ENCODE measurements at regions not wholly inside any gene's neighbourhood (a gene's known extent, or its start where the extent isn't known, plus 50 kb on each side); places are given as distances from the start of the nearest gene placed in this dataset.

- no peak for TF ChIP-seq CTCF (IDR thresholded peaks at IDR 0.05)
- TF ChIP-seq POLR2A (IDR thresholded peaks at IDR 0.05): no peak
- DNase-seq: no peak
- WGBS, 4 donors: 79 to 89% (median 82%) methylated on average over 5 of the region's 5 CpGs
These were observed 1276.9 kb downstream of the ZPLD1 start for GRCh38 chr3:103711670-103712069.

DNA sequence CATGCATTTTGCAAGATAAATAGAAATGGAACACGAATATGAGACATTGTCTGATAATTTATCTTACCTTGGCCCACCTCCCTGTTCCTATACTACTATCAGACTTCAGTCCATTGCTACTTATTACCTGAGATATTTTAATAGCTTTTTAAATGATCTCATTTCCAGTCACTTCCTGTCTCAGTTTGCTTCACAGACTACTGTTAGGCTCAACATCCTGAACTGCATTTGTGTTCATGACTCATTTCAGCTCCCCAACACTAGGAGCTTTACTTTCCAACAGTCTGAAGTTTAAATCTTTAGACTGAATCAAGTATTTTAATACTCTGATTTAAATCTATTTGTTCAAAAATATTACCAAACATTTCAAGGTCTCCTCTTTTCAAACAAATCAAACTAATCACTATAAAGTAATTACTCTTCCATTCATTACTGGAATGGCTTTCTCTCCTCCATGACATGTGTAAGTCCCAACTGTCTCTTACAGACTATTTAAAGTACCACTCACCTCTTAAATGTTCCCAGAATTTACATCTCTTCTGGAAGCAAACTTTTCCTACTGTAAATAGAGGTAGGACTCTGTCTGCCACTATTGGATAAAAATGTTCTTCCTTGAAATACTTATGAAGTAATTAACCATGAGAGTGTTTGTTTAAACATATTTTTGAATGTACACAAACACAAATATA lies 1277.6 kb downstream of the ZPLD1 start:
- Histone ChIP-seq H3K27ac (no peak overlapping the region), H3K4me3 (no peak overlapping the region), H3K4me1 (replicated peaks in 1 of 2) (no peaks in the 10 kb centered on the region), H3K36me3 (replicated peaks in 1 of 2) (no peaks in the 10 kb centered on the region), H3K27me3 (no peaks in the 10 kb centered on the region), H3K9me3 (replicated peaks in 1 of 3) (no peaks in the 10 kb centered on the region)
- no peak for DNase-seq
- TF ChIP-seq POLR2A (IDR thresholded peaks at IDR 0.05): no peak
- no peak for TF ChIP-seq CTCF (IDR thresholded peaks at IDR 0.05)
- intact Hi-C loops (cut with DNase I): no loop called here
- 37 to 55% (median 47%) methylated on average over 1 of the region's 1 CpG for WGBS, 4 donors

More at GRCh38 chr3:103711670-103712069, 1276.9 kb downstream of the ZPLD1 start:
- no peak overlapping the region for H3K4me3 ChIP-seq
- H3K9me3 ChIP-seq (replicated peaks in 1 of 3): no peaks in the 10 kb centered on the region
- no peaks in the 10 kb centered on the region for H3K27me3 ChIP-seq
- H3K4me1 ChIP-seq (replicated peaks in 1 of 2): no peaks in the 10 kb centered on the region
- intact Hi-C loops (cut with DNase I): no loop called here
- H3K36me3 ChIP-seq (replicated peaks in 1 of 2): no peaks in the 10 kb centered on the region
- H3K27ac ChIP-seq: no peak overlapping the region

DNA sequence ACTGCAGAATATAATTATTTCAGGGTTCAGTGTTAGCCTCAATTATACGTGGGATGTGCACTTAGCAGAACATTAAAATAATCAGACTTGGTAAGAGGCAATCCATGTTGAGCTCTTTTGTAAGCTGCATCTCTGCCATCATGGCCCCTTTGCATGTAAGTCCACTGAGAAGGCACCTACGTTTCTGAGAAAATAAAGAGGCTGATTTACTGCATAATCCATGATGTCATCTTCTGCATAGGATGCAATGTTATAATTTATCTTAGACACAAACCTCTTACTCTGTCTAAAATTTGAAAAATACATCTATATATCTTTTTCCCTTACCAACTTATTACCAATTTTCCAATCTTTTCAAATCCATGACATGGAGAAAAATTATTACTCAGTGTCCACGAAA lies 1294.7 kb downstream of the ZPLD1 start:
- no peak for DNase-seq
- no peaks in the 10 kb centered on the region for H3K9me3 ChIP-seq (replicated peaks in 1 of 3)
- WGBS, 4 donors: 50 to 64% (median 58%) methylated on average over 3 of the region's 3 CpGs
- intact Hi-C loops (cut with DNase I): no loop called here
- H3K4me1 ChIP-seq (replicated peaks in 1 of 2): no peaks in the 10 kb centered on the region
- no peak overlapping the region for H3K4me3 ChIP-seq
- no peak overlapping the region for H3K27ac ChIP-seq
- no peaks in the 10 kb centered on the region for H3K36me3 ChIP-seq (replicated peaks in 1 of 2)
- TF ChIP-seq CTCF (IDR thresholded peaks at IDR 0.05) (no peak), POLR2A (IDR thresholded peaks at IDR 0.05) (no peak)
- H3K27me3 ChIP-seq: no peaks in the 10 kb centered on the region

- Histone ChIP-seq H3K9me3 (replicated peaks in 1 of 3) (no peaks in the 10 kb centered on the region), H3K36me3 (replicated peaks in 1 of 2) (no peaks in the 10 kb centered on the region), H3K27ac (no peak overlapping the region), H3K4me3 (no peak overlapping the region), H3K4me1 (replicated peaks in 1 of 2) (no peaks in the 10 kb centered on the region), H3K27me3 (no peaks in the 10 kb centered on the region)
- no peak for DNase-seq
- no peak for TF ChIP-seq POLR2A (IDR thresholded peaks at IDR 0.05)
- TF ChIP-seq CTCF (IDR thresholded peaks at IDR 0.05): no peak
- intact Hi-C loops (cut with DNase I): no loop called here
- WGBS, 4 donors: 72 to 90% (median 75%) methylated on average over 3 of the region's 3 CpGs
These were observed 1295.9 kb downstream of the ZPLD1 start for GRCh38 chr3:103730744-103731143.
